Vagina (tissue), 2 donors: ENCODE measurements at regions not wholly inside any gene's neighbourhood (a gene's known extent, or its start where the extent isn't known, plus 50 kb on each side); places are given as distances from the start of the nearest gene placed in this dataset.

Source experiments
- DNase-seq, 2 donors: peaks; one replicate each; pipeline ENCODE4 v3.0.0-alpha.2; 2017; ENCODE audit errors: extremely low spot score in 2 of 2
- H3K27ac ChIP-seq: fragments of 200-600 bp; sonication (generic); one replicate; pipeline ENCODE4 v1.5.1; 2019
- H3K27me3 ChIP-seq: fragments of 200-600 bp; sonication (generic); one replicate; pipeline ENCODE4 v1.5.1; 2019
- H3K36me3 ChIP-seq, 2 donors: fragments of 200-600 bp; sonication (generic); one replicate each; pipeline ENCODE4 v1.5.1; 2017 to 2019
- H3K4me1 ChIP-seq: fragments of 200-600 bp; sonication (generic); one replicate; pipeline ENCODE4 v1.5.1; 2019
- H3K4me3 ChIP-seq, 2 donors: fragments of 200-600 bp; sonication (generic); 1 replicate in 1 of 2; 2 replicates in 1 of 2; pipeline ENCODE4 v1.5.1; 2016 to 2019
- H3K9me3 ChIP-seq: fragments of 200-600 bp; sonication (generic); one replicate; pipeline ENCODE4 v1.5.1; 2019
- POLR2A ChIP-seq, 2 donors: fragments of 450-650 bp; IDR thresholded peaks; one replicate each; pipeline ENCODE4 v1.6.1; 2017; ENCODE audit warnings: antibody characterized with exemption in 2 of 2, mild to moderate bottlenecking in 2 of 2, moderate library complexity in 2 of 2
- POLR2AphosphoS5 ChIP-seq, 2 donors: sonication (generic); formaldehyde crosslinking; IDR thresholded peaks; one replicate each; pipeline ENCODE4 v1.9.0; 2017; ENCODE audit warnings: antibody characterized with exemption in 2 of 2, mild to moderate bottlenecking in 2 of 2, low read depth in 1 of 2; ENCODE audit not compliant: insufficient read depth in 1 of 2
- intact Hi-C: fragments of 100-400 bp; cut with DNase I; formaldehyde crosslinking; loops from one replicate; pipeline ENCODE4 v1.15.1; 2023
- TF ChIP-seq, protein P1 (sequence below), 3 experiments: fragments of 450-650 bp in 2 of 3; fragments of 200-600 bp in 1 of 3; sonication (generic) in 1 of 3; IDR thresholded peaks; one replicate each; pipeline ENCODE4 v1.5.1; 2017 to 2019; ENCODE audit warnings: antibody characterized with exemption in 3 of 3, mild to moderate bottlenecking in 2 of 3, moderate library complexity in 2 of 3

DNA sequence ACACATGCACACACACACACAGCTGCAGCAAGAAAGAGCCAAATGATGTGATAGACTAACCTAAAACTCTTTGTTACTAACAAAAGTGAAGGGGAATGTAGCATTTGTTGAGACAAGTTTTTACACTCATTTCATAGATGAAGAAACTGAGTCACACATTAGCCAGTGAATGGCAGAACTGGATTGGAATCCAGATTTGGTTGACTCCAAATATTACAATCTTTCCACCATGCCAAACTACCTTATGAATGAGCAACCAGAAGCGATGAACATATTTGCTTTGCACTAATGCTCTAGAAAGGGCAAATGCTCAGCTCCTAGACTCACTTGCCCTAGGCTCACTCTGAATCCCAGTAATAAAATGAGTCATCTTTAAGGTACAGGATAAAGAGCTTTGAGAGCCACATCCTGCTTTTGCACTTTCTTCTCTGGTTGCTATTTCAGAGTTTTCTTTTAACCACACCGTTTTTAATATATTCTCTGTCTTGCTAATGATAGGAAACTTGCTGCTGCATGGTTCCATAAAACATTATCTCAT lies 111.9 kb downstream of the GPAM start:
- Histone ChIP-seq H3K9me3 (no peaks in the 10 kb centered on the region), H3K36me3 (no peaks in the 10 kb centered on the region), H3K27me3 (no peaks in the 10 kb centered on the region), H3K4me1 (no peaks in the 10 kb centered on the region), H3K27ac (no peak overlapping the region), H3K4me3 (no peak overlapping the region)
- TF ChIP-seq, protein P1, sequence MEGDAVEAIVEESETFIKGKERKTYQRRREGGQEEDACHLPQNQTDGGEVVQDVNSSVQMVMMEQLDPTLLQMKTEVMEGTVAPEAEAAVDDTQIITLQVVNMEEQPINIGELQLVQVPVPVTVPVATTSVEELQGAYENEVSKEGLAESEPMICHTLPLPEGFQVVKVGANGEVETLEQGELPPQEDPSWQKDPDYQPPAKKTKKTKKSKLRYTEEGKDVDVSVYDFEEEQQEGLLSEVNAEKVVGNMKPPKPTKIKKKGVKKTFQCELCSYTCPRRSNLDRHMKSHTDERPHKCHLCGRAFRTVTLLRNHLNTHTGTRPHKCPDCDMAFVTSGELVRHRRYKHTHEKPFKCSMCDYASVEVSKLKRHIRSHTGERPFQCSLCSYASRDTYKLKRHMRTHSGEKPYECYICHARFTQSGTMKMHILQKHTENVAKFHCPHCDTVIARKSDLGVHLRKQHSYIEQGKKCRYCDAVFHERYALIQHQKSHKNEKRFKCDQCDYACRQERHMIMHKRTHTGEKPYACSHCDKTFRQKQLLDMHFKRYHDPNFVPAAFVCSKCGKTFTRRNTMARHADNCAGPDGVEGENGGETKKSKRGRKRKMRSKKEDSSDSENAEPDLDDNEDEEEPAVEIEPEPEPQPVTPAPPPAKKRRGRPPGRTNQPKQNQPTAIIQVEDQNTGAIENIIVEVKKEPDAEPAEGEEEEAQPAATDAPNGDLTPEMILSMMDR (IDR thresholded peaks at IDR 0.05): no peak
- no peak for TF ChIP-seq POLR2AphosphoS5 (IDR thresholded peaks at IDR 0.05; ENCODE audit: insufficient read depth in 1 of 2, low read depth in 1 of 2)
- no peak for TF ChIP-seq POLR2A (IDR thresholded peaks at IDR 0.05)
- intact Hi-C loops: no loop called here
- no peak for DNase-seq

DNA sequence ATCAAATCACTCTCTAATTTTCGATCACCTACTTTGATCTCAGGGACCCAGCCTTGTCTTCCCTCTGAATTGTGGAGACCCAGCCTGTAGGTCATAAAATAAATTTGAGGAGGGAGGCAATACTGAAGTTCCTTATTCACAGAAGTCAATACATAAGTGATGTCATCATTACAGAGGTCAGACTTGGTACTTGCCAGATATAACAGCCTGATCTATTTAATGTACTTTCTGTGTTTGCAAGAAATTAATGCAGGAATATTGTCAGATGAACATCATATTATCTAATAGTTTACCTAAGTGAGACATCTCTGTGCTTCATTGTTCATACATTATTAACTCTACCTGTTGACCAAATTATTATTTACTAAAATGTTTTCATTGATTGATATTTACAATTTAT lies 105.6 kb downstream of the GPAM start:
- TF ChIP-seq, protein P1 (IDR thresholded peaks at IDR 0.05): no peak
- TF ChIP-seq POLR2A (IDR thresholded peaks at IDR 0.05) (no peak), POLR2AphosphoS5 (IDR thresholded peaks at IDR 0.05; ENCODE audit: insufficient read depth in 1 of 2, low read depth in 1 of 2) (no peak)
- H3K4me1 ChIP-seq: peaks cover 14% of the 10 kb centered on the region
- H3K27ac ChIP-seq: no peak overlapping the region
- intact Hi-C loops: no loop called here
- no peaks in the 10 kb centered on the region for H3K9me3 ChIP-seq
- H3K4me3 ChIP-seq: no peak overlapping the region
- no peaks in the 10 kb centered on the region for H3K36me3 ChIP-seq
- DNase-seq: no peak
- no peaks in the 10 kb centered on the region for H3K27me3 ChIP-seq

DNA sequence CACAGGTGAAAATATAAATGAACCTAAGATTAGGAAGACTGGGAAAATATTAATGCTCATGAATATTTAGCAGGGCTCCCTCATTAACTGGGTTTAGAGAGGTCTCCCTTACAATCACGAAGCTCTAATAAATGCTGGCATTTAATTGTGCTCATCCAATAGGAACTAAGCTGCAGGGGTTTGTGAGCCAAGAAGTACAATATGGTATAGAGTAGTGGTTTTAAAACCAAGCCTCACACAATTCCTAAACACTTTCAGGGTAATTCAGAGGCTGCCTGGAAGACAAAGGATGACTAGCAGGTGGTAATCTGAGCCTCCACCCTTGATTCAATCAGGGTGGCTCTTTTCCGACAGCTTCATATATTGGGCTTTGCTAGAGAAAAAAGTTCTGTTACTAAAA lies 103.3 kb downstream of the GPAM start:
- Histone ChIP-seq H3K36me3 (no peaks in the 10 kb centered on the region), H3K4me1 (peaks cover 22% of the 10 kb centered on the region), H3K27ac (no peak overlapping the region), H3K27me3 (no peaks in the 10 kb centered on the region), H3K9me3 (no peaks in the 10 kb centered on the region), H3K4me3 (no peak overlapping the region)
- intact Hi-C loops: no loop called here
- DNase-seq: no peak
- TF ChIP-seq POLR2A (IDR thresholded peaks at IDR 0.05) (no peak), POLR2AphosphoS5 (IDR thresholded peaks at IDR 0.05; ENCODE audit: insufficient read depth in 1 of 2, low read depth in 1 of 2) (no peak)
- TF ChIP-seq, protein P1 (IDR thresholded peaks at IDR 0.05): no peak

DNA sequence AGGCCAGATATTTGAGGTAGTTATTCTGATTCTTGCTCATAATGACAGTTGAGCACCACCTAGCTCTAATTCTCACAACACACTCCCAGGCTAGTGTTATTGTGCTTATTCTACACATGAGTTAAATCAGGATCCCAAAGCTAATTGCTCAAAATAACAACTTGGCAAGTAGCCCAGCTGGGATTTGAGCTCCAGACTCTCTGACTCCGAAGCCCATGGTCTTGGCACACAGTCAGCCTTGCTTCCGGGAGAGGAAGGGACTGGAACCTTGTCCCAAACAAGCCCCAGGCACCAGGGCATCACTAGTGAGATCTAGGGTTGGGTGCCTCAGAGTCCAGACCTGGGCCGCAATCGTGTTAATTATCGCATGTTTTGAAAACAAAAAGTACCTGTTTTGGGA lies 101.4 kb downstream of the GPAM start:
- H3K36me3 ChIP-seq: no peaks in the 10 kb centered on the region
- H3K4me3 ChIP-seq: no peak overlapping the region
- intact Hi-C loops: no loop called here
- H3K9me3 ChIP-seq: no peaks in the 10 kb centered on the region
- TF ChIP-seq POLR2AphosphoS5 (IDR thresholded peaks at IDR 0.05; ENCODE audit: insufficient read depth in 1 of 2, low read depth in 1 of 2) (no peak), POLR2A (IDR thresholded peaks at IDR 0.05) (no peak)
- TF ChIP-seq, protein P1 (IDR thresholded peaks at IDR 0.05): no peak
- H3K4me1 ChIP-seq: peaks cover 22% of the 10 kb centered on the region
- no peak overlapping the region for H3K27ac ChIP-seq
- no peaks in the 10 kb centered on the region for H3K27me3 ChIP-seq
- DNase-seq: no peak

DNA sequence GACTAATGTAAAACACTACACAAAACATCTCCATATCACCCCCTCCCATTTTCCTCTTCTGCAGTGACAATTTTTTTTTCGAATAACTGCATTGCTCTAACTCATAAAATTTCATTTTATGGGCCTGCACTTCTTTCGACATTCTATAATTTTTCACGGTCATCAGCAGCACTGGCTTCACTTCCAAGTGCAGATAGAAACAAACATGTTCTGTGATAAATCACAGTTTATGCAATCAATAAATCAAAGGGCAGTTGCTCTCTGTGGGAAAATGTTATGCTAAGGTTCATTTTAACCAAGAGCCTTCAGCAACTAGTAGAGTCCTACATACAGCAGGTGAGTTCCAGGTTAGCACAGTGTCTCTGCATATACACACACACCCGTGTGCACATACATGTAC lies 100.1 kb downstream of the GPAM start:
- TF ChIP-seq POLR2AphosphoS5 (IDR thresholded peaks at IDR 0.05; ENCODE audit: insufficient read depth in 1 of 2, low read depth in 1 of 2) (no peak), POLR2A (IDR thresholded peaks at IDR 0.05) (no peak)
- intact Hi-C loops: no loop called here
- Histone ChIP-seq H3K4me1 (peaks cover 22% of the 10 kb centered on the region), H3K36me3 (no peaks in the 10 kb centered on the region), H3K4me3 (no peak overlapping the region), H3K27ac (no peak overlapping the region), H3K9me3 (no peaks in the 10 kb centered on the region), H3K27me3 (no peaks in the 10 kb centered on the region)
- no peak for DNase-seq
